ENCODE measurements at regions not wholly inside any gene's neighbourhood (a gene's known extent, or its start where the extent isn't known, plus 50 kb on each side); places are given as distances from the start of the nearest gene placed in this dataset.

DNA sequence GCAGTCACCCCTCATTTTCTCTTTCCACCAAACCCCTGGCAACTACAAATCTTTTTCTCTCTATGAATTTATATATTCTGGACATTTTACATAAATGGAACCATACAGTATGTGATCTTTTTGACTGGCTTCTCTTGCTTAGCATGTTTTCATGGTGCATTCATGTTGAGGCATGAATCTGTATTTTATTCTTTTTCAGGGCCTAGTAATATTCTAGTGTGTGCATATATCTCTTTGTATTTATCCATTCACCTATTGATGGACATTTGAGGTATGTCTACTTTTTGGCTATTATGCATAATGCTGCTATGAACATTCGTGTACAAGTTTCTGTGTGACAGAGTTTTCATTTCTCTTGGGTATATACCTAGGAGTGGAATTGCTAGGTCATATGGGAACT, 78.2 kb downstream of the HACD1 start:
- Histone ChIP-seq H3K4me1 (ENCODE audit: low read length) (no peaks in the 10 kb centered on the region), H3K27ac (ENCODE audit: low read length) (no peak overlapping the region), H3K4me2 (ENCODE audit: low read length) (no peak overlapping the region), H3K27me3 (ENCODE audit: low read depth, low read length) (no peaks in the 10 kb centered on the region), H4K20me1 (ENCODE audit: insufficient read depth, low read length) (no peaks in the 10 kb centered on the region), H2AFZ (ENCODE audit: low read depth, low read length) (no peak overlapping the region), H3K9ac (ENCODE audit: low read length) (no peak overlapping the region), H3K4me3 (ENCODE audit: low read length) (no peak overlapping the region), H3K79me2 (ENCODE audit: low read length) (no peaks in the 10 kb centered on the region), H3K9me3 (ENCODE audit: insufficient read depth, low read length) (no peaks in the 10 kb centered on the region), H3K36me3 (replicated peaks; ENCODE audit: low read depth, low read length) (no peaks in the 10 kb centered on the region)
- TF ChIP-seq, protein P1, sequence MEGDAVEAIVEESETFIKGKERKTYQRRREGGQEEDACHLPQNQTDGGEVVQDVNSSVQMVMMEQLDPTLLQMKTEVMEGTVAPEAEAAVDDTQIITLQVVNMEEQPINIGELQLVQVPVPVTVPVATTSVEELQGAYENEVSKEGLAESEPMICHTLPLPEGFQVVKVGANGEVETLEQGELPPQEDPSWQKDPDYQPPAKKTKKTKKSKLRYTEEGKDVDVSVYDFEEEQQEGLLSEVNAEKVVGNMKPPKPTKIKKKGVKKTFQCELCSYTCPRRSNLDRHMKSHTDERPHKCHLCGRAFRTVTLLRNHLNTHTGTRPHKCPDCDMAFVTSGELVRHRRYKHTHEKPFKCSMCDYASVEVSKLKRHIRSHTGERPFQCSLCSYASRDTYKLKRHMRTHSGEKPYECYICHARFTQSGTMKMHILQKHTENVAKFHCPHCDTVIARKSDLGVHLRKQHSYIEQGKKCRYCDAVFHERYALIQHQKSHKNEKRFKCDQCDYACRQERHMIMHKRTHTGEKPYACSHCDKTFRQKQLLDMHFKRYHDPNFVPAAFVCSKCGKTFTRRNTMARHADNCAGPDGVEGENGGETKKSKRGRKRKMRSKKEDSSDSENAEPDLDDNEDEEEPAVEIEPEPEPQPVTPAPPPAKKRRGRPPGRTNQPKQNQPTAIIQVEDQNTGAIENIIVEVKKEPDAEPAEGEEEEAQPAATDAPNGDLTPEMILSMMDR (IDR thresholded peaks at IDR 0.05; ENCODE audit: low read depth, low read length), result no peak
- TF ChIP-seq EZH2phosphoT487 (IDR thresholded peaks at IDR 0.05; ENCODE audit: low read depth), result no peak

GRCh38 chr10:17537281-17537680, 79.9 kb downstream of the HACD1 start:
- no peak overlapping the region for H2AFZ ChIP-seq (ENCODE audit: low read depth, low read length)
- no peaks in the 10 kb centered on the region for H3K27me3 ChIP-seq (ENCODE audit: low read depth, low read length)
- H3K79me2 ChIP-seq (ENCODE audit: low read length), result no peaks in the 10 kb centered on the region
- H3K4me2 ChIP-seq (ENCODE audit: low read length), result no peak overlapping the region
- no peak overlapping the region for H3K27ac ChIP-seq (ENCODE audit: low read length)
- H3K36me3 ChIP-seq (replicated peaks; ENCODE audit: low read depth, low read length), result no peaks in the 10 kb centered on the region
- no peaks in the 10 kb centered on the region for H4K20me1 ChIP-seq (ENCODE audit: insufficient read depth, low read length)
- TF ChIP-seq, protein P1 (IDR thresholded peaks at IDR 0.05; ENCODE audit: low read depth, low read length), result no peak
- TF ChIP-seq EZH2phosphoT487 (IDR thresholded peaks at IDR 0.05; ENCODE audit: low read depth), result no peak
- H3K9ac ChIP-seq (ENCODE audit: low read length), result no peak overlapping the region
- H3K9me3 ChIP-seq (ENCODE audit: insufficient read depth, low read length), result no peaks in the 10 kb centered on the region
- no peaks in the 10 kb centered on the region for H3K4me1 ChIP-seq (ENCODE audit: low read length)
- no peak overlapping the region for H3K4me3 ChIP-seq (ENCODE audit: low read length)

DNA sequence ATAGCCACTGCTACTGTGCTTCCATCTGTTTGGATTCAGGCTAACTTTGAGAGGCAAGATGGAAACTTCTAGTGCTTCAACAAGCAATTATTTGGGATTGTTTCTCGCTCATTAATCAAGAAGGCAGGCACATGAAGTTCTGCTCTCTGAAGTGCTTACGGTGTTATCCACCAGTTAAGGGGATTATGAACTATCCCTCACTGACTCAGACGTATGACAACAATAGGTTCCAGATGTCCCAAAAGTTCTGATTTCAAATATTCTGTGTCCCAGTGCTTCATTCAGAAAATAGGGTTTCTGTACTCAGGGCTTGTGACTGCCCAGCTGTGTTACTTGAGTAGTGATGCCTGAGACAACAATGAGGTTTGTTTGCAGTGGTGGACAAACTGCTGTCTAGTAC, 81.0 kb downstream of the HACD1 start:
- TF ChIP-seq, protein P1 (IDR thresholded peaks at IDR 0.05; ENCODE audit: low read depth, low read length), result no peak
- no peak for TF ChIP-seq EZH2phosphoT487 (IDR thresholded peaks at IDR 0.05; ENCODE audit: low read depth)
- Histone ChIP-seq H3K4me2 (ENCODE audit: low read length) (no peak overlapping the region), H4K20me1 (ENCODE audit: insufficient read depth, low read length) (no peaks in the 10 kb centered on the region), H3K9ac (ENCODE audit: low read length) (no peak overlapping the region), H3K27ac (ENCODE audit: low read length) (no peak overlapping the region), H3K36me3 (replicated peaks; ENCODE audit: low read depth, low read length) (no peaks in the 10 kb centered on the region), H3K4me1 (ENCODE audit: low read length) (no peaks in the 10 kb centered on the region), H3K27me3 (ENCODE audit: low read depth, low read length) (no peaks in the 10 kb centered on the region), H3K9me3 (ENCODE audit: insufficient read depth, low read length) (no peaks in the 10 kb centered on the region), H3K4me3 (ENCODE audit: low read length) (no peak overlapping the region), H3K79me2 (ENCODE audit: low read length) (no peaks in the 10 kb centered on the region), H2AFZ (ENCODE audit: low read depth, low read length) (no peak overlapping the region)

- TF ChIP-seq, protein P1 (IDR thresholded peaks at IDR 0.05; ENCODE audit: low read depth, low read length), result no peak
- no peak for TF ChIP-seq EZH2phosphoT487 (IDR thresholded peaks at IDR 0.05; ENCODE audit: low read depth)
- H3K4me2 ChIP-seq (ENCODE audit: low read length), result no peak overlapping the region
- H4K20me1 ChIP-seq (ENCODE audit: insufficient read depth, low read length), result no peaks in the 10 kb centered on the region
Measured at GRCh38 chr10:17533731-17534130, 79.3 kb upstream of the ST8SIA6 start.

More at GRCh38 chr10:17533731-17534130, 79.3 kb upstream of the ST8SIA6 start:
- Histone ChIP-seq H3K27me3 (ENCODE audit: low read depth, low read length) (no peaks in the 10 kb centered on the region), H3K27ac (ENCODE audit: low read length) (no peak overlapping the region), H2AFZ (ENCODE audit: low read depth, low read length) (no peak overlapping the region), H3K4me1 (ENCODE audit: low read length) (no peaks in the 10 kb centered on the region), H3K79me2 (ENCODE audit: low read length) (no peaks in the 10 kb centered on the region), H3K36me3 (replicated peaks; ENCODE audit: low read depth, low read length) (no peaks in the 10 kb centered on the region), H3K9me3 (ENCODE audit: insufficient read depth, low read length) (no peaks in the 10 kb centered on the region), H3K4me3 (ENCODE audit: low read length) (no peak overlapping the region), H3K9ac (ENCODE audit: low read length) (no peak overlapping the region)

Measured in OCI-LY3 (cell line).